ENCODE measurements at regions not wholly inside any gene's neighbourhood (a gene's known extent, or its start where the extent isn't known, plus 50 kb on each side); places are given as distances from the start of the nearest gene placed in this dataset.
A peak's percentile ranks its signal among the peaks of the same experiment; 100 is the strongest.
"Not testable (repeated sequence)": the region's sequence is repeated elsewhere in the genome, so short reads cannot be mapped to it uniquely, and the experiment has no call there.

DNA sequence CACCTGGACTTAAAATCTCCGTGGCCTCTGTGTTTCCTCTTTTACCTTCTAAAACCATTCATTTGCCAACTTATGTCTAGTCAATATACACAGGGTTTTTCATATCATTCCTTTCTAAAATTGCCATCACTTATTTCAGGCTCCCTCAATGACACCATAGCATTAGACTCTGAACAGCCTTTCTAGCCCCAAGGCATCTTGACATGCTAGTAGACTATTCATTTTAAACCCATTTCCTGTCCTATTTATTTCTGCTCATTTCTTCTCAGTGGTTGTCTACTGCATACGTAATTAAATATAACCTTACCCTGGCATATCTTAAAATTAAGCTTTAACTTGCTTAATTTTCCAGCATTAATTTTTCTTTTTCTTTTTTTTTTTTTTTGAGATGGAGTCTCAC lies 83.2 kb downstream of the PHAX start:
- H2AFZ ChIP-seq (ENCODE audit: low read length), result no peak overlapping the region
- H3K23me2 ChIP-seq (ENCODE audit: insufficient read length, low read depth, low read length, poor library complexity, severe bottlenecking), result no peaks in the 10 kb centered on the region
- H2BK15ac ChIP-seq (ENCODE audit: low read depth, low read length), result no peak overlapping the region
- no peak overlapping the region for H3K18ac ChIP-seq (ENCODE audit: insufficient read length, low read depth, low read length)
- TF ChIP-seq, protein P1, sequence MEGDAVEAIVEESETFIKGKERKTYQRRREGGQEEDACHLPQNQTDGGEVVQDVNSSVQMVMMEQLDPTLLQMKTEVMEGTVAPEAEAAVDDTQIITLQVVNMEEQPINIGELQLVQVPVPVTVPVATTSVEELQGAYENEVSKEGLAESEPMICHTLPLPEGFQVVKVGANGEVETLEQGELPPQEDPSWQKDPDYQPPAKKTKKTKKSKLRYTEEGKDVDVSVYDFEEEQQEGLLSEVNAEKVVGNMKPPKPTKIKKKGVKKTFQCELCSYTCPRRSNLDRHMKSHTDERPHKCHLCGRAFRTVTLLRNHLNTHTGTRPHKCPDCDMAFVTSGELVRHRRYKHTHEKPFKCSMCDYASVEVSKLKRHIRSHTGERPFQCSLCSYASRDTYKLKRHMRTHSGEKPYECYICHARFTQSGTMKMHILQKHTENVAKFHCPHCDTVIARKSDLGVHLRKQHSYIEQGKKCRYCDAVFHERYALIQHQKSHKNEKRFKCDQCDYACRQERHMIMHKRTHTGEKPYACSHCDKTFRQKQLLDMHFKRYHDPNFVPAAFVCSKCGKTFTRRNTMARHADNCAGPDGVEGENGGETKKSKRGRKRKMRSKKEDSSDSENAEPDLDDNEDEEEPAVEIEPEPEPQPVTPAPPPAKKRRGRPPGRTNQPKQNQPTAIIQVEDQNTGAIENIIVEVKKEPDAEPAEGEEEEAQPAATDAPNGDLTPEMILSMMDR (conservative IDR thresholded peaks at IDR 0.05), result no peak
- no peak for DNase-seq
- no peak overlapping the region for H4K8ac ChIP-seq (replicated peaks; ENCODE audit: insufficient read length, low read depth, low read length)
- H3K4me1 ChIP-seq (ENCODE audit: insufficient read depth, low read length), result peaks cover 5% of the 10 kb centered on the region; the same call in 1 of the 2 replicates
- H4K5ac ChIP-seq (ENCODE audit: insufficient read length, low read depth, low read length), result no peak overlapping the region
- WGBS (ENCODE audit: extremely low coverage, insufficient read length, low lambda C conversion rate), result no CpG with 5 or more reads among the region's 2 CpGs
- H3K9ac ChIP-seq (ENCODE audit: extremely low read depth, insufficient read length, low read length), result no peak overlapping the region
- no peak overlapping the region for H3K56ac ChIP-seq (ENCODE audit: insufficient read length, low read depth, low read length)
- H3K27ac ChIP-seq (ENCODE audit: insufficient read length, low read depth, low read length), result no peak overlapping the region
- H2BK12ac ChIP-seq (ENCODE audit: insufficient read length, low read depth, low read length), result no peak overlapping the region
- Mint-ChIP-seq H3K4me1 (peaks cover 20 to 31% of the 10 kb centered on the region in 2 experiments), H3K27ac (no peak overlapping the region), H3K27me3 (ENCODE audit: low read depth) (no peaks in the 10 kb centered on the region; the same call in 1 of the 2 replicates), H3K4me3 (no peak overlapping the region), H3K9me3 (no peaks in the 10 kb centered on the region; a peak in 1 of 5 replicates), H3K36me3 (ENCODE audit: insufficient read depth in 1 of 3, low read depth in 3 of 3) (no peaks in the 10 kb centered on the region)
- no peak overlapping the region for H4K91ac ChIP-seq (ENCODE audit: insufficient read length, low read depth, low read length)
- no peak overlapping the region for H3K14ac ChIP-seq (ENCODE audit: insufficient read depth, low read length)
- no peak overlapping the region for H3K23ac ChIP-seq (ENCODE audit: insufficient read length, low read depth, low read length)
- H3K79me1 ChIP-seq (ENCODE audit: insufficient read depth, low read depth, low read length, poor library complexity, severe bottlenecking), result no peaks in the 10 kb centered on the region
- H3K4me2 ChIP-seq (ENCODE audit: insufficient read depth, insufficient read length, low read length), result no peak overlapping the region
- no peaks in the 10 kb centered on the region for H3K79me2 ChIP-seq (ENCODE audit: insufficient read depth, low read length)
- H3K4ac ChIP-seq (ENCODE audit: low read depth, low read length), result no peak overlapping the region
- H3K27me3 ChIP-seq (ENCODE audit: insufficient read depth, low read length), result no peaks in the 10 kb centered on the region
- H2AK5ac ChIP-seq (ENCODE audit: insufficient read length, low read length), result no peak overlapping the region
- no peak overlapping the region for H2BK5ac ChIP-seq (ENCODE audit: insufficient read length, low read length)
- no peak overlapping the region for H3T11ph ChIP-seq (ENCODE audit: low read length)
- H2BK120ac ChIP-seq (ENCODE audit: low read depth, low read length, poor library complexity, severe bottlenecking), result no peak overlapping the region
- H3K9me3 ChIP-seq (ENCODE audit: control insufficient read depth, low read depth, low read length), result no peaks in the 10 kb centered on the region
- no peaks in the 10 kb centered on the region for H4K20me1 ChIP-seq (ENCODE audit: control insufficient read depth, insufficient read depth, insufficient read length)
- no peak overlapping the region for H2BK20ac ChIP-seq (ENCODE audit: low read depth, low read length, poor library complexity, severe bottlenecking)

DNA sequence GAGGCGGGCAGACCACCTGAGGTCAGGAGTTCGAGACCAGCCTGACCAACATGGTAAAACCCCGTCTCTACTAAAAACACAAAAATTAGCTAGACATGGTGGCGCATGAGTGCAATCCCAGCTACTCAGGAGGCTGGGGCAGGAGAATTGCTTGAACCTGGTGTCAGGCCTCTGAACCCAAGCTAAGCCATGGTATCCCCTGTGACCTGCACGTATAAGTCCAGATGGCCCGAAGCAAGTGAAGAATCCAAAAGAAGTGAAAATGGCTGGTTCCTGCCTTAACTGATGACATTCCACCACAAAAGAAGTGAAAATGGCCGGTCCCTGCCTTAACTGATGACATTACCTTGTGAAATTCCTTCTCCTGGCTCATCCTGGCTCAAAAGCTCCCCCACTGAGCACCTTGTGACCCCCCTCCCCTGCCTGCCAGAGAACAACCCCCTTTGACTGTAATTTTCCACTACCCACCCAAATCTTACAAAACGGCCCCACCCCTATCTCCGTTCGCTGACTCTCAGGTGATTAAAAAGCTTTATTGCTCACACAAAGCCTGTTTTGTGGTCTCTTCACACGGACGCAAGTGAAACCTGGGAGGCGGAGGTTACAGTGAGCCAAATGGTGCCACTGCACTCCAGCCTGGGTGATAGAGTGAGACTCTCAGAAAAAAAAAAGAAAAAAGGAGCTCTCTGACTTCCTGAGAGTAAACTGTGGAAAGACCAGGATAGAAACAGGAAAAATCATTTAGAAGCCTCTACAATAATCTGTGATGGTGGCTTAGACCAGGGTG lies 84.1 kb downstream of the PHAX start:
- H3K79me1 ChIP-seq (ENCODE audit: insufficient read depth, low read depth, low read length, poor library complexity, severe bottlenecking); H3T11ph ChIP-seq (ENCODE audit: low read length); H4K8ac ChIP-seq (replicated peaks; ENCODE audit: insufficient read length, low read depth, low read length); H3K4me1 ChIP-seq (ENCODE audit: insufficient read depth, low read length); H3K79me2 ChIP-seq (ENCODE audit: insufficient read depth, low read length); H3K56ac ChIP-seq (ENCODE audit: insufficient read length, low read depth, low read length); H3K23ac ChIP-seq (ENCODE audit: insufficient read length, low read depth, low read length); H2BK5ac ChIP-seq (ENCODE audit: insufficient read length, low read length); H3K27ac ChIP-seq (ENCODE audit: insufficient read length, low read depth, low read length); H3K4me3 Mint-ChIP-seq; H2BK12ac ChIP-seq (ENCODE audit: insufficient read length, low read depth, low read length); H2BK15ac ChIP-seq (ENCODE audit: low read depth, low read length); H2AK5ac ChIP-seq (ENCODE audit: insufficient read length, low read length); H3K4ac ChIP-seq (ENCODE audit: low read depth, low read length); H2BK120ac ChIP-seq (ENCODE audit: low read depth, low read length, poor library complexity, severe bottlenecking); H3K9ac ChIP-seq (ENCODE audit: extremely low read depth, insufficient read length, low read length); H3K4me2 ChIP-seq (ENCODE audit: insufficient read depth, insufficient read length, low read length); H3K14ac ChIP-seq (ENCODE audit: insufficient read depth, low read length); H4K5ac ChIP-seq (ENCODE audit: insufficient read length, low read depth, low read length); H3K27me3 Mint-ChIP-seq (ENCODE audit: low read depth); H3K36me3 Mint-ChIP-seq (ENCODE audit: insufficient read depth in 1 of 3, low read depth in 3 of 3); H4K91ac ChIP-seq (ENCODE audit: insufficient read length, low read depth, low read length); H3K23me2 ChIP-seq (ENCODE audit: insufficient read length, low read depth, low read length, poor library complexity, severe bottlenecking); H3K27me3 ChIP-seq (ENCODE audit: insufficient read depth, low read length); H3K9me3 Mint-ChIP-seq; H4K20me1 ChIP-seq (ENCODE audit: control insufficient read depth, insufficient read depth, insufficient read length); H3K9me3 ChIP-seq (ENCODE audit: control insufficient read depth, low read depth, low read length): not testable (repeated sequence)
- peak; percentile 54 for DNase-seq
- Histone ChIP-seq H3K18ac (ENCODE audit: insufficient read length, low read depth, low read length) (peak overlapping the region; percentile 4), H2BK20ac (ENCODE audit: low read depth, low read length, poor library complexity, severe bottlenecking) (peak overlapping the region; percentile 94), H2AFZ (ENCODE audit: low read length) (peak overlapping the region; percentile 33)
- Mint-ChIP-seq H3K4me1 (peaks cover 16 to 25% of the 10 kb centered on the region in 2 experiments), H3K27ac (peak overlapping the region; percentile 7 to 45 (median 27); a peak in 4 of 7 replicates)
- no CpG with 5 or more reads among the region's 13 CpGs for WGBS (ENCODE audit: extremely low coverage, insufficient read length, low lambda C conversion rate)
